IMR-90 (cell line): ENCODE measurements at regions not wholly inside any gene's neighbourhood (a gene's known extent, or its start where the extent isn't known, plus 50 kb on each side); places are given as distances from the start of the nearest gene placed in this dataset.
"Not testable (repeated sequence)": the region's sequence is repeated elsewhere in the genome, so short reads cannot be mapped to it uniquely, and the experiment has no call there.

Source experiments
- ATAC-seq: fragments of 200-7000 bp; cut with Tn5 transposase; 2 replicates; pipeline ENCODE4 v1.9.1; 2020; ENCODE audit warnings: low read depth, mild to moderate bottlenecking, moderate library complexity
- BruUV-seq: library from RNA; stranded (reverse); fragments of 400-500 nt; replicated peaks from 2 replicates; lab custom pipeline; 2021; lab: Mats Ljungman, UMichigan
- CTCF ChIA-PET: fragments of 300-600 bp; formaldehyde crosslinking; extraction: SDS; loops from one replicate; lab custom pipeline; 2021; ENCODE audit warnings: antibody characterized with exemption; lab: Yijun Ruan, JAX
- POLR2A ChIA-PET: fragments of 300-600 bp; sonication (Branson Sonifier 250); formaldehyde crosslinking; loops from one replicate; lab custom pipeline; 2022; ENCODE audit warnings: antibody characterized with exemption; ENCODE audit not compliant: unreplicated experiment; lab: Charles Lee
- DNase-seq: peaks from one replicate; pipeline ENCODE4 v3.0.0; 2013
- H2AFZ ChIP-seq: replicated peaks from 2 replicates; pipeline ENCODE3; 2013; ENCODE audit warnings: low read length, mild to moderate bottlenecking; ENCODE audit not compliant: poor library complexity
- H2AK5ac ChIP-seq: 2 replicates; pipeline ENCODE4 v1.6.1; 2013; ENCODE audit warnings: low read depth, low read length, inconsistent platforms
- H2AK9ac ChIP-seq: replicated peaks from 2 replicates; pipeline ENCODE3; 2013; ENCODE audit warnings: mild to moderate bottlenecking, low read depth, low read length, moderate library complexity; ENCODE audit not compliant: poor library complexity
- H2BK120ac ChIP-seq: 2 replicates; pipeline ENCODE4 v1.6.1; 2013; ENCODE audit warnings: low read depth, low read length, inconsistent platforms
- H2BK15ac ChIP-seq: 3 replicates; pipeline ENCODE4 v1.6.1; 2013; ENCODE audit warnings: low read depth, low read length, inconsistent platforms
- H2BK20ac ChIP-seq: 2 replicates; pipeline ENCODE4 v1.6.1; 2013; ENCODE audit warnings: low read depth, mild to moderate bottlenecking, inconsistent platforms, low read length, moderate library complexity
- H2BK5ac ChIP-seq: 2 replicates; pipeline ENCODE4 v1.6.1; 2013; ENCODE audit warnings: mild to moderate bottlenecking, low read depth, low read length, inconsistent platforms; ENCODE audit not compliant: poor library complexity, severe bottlenecking
- H3K14ac ChIP-seq: replicated peaks from 2 replicates; pipeline ENCODE4 v1.6.1; 2013; ENCODE audit warnings: low read depth, low read length, inconsistent platforms
- H3K18ac ChIP-seq: 2 replicates; pipeline ENCODE4 v1.6.1; 2013; ENCODE audit warnings: low read depth, low read length, control low read depth
- H3K23ac ChIP-seq: 2 replicates; pipeline ENCODE4 v1.6.1; 2013; ENCODE audit warnings: low read depth, low read length, inconsistent platforms
- H3K27ac ChIP-seq: 2 replicates; pipeline ENCODE4 v1.5.1; 2013; ENCODE audit warnings: mild to moderate bottlenecking, control low read depth, low read length; ENCODE audit not compliant: insufficient read depth
- H3K27me3 ChIP-seq: 2 replicates; pipeline ENCODE4 v1.6.1; 2013; ENCODE audit warnings: low read length; ENCODE audit not compliant: control insufficient read depth, insufficient read depth
- H3K36me3 ChIP-seq: 2 replicates; pipeline ENCODE4 v1.6.1; 2013; ENCODE audit warnings: low read length, mixed read lengths; ENCODE audit not compliant: control insufficient read depth, insufficient read depth
- H3K4ac ChIP-seq: 2 replicates; pipeline ENCODE4 v1.6.1; 2013; ENCODE audit warnings: low read depth, low read length, inconsistent platforms
- H3K4me1 ChIP-seq: 2 replicates; pipeline ENCODE4 v1.6.1; 2013; ENCODE audit warnings: low read length, mixed read lengths; ENCODE audit not compliant: control insufficient read depth, insufficient read depth
- H3K4me2 ChIP-seq: 2 replicates; pipeline ENCODE4 v1.6.1; 2013; ENCODE audit warnings: low read depth, mild to moderate bottlenecking, control low read depth, low read length, moderate library complexity
- H3K4me3 ChIP-seq: 2 replicates; pipeline ENCODE4 v1.5.1; 2013; ENCODE audit warnings: low read depth, mild to moderate bottlenecking, control low read depth, low read length, moderate library complexity; ENCODE audit not compliant: insufficient read depth
- H3K56ac ChIP-seq: 2 replicates; pipeline ENCODE4 v1.6.1; 2013; ENCODE audit warnings: low read length, inconsistent platforms; ENCODE audit not compliant: insufficient read depth; ENCODE audit errors: extremely low read depth
- H3K79me1 ChIP-seq, 2 experiments: 2 replicates each; pipeline ENCODE4 v1.6.1; 2013; ENCODE audit warnings: low read length in 2 of 2, inconsistent platforms in 1 of 2, low read depth in 1 of 2
- H3K9ac ChIP-seq: 2 replicates; pipeline ENCODE4 v1.6.1; 2013; ENCODE audit warnings: low read depth, low read length, control low read depth
- H3K9me1 ChIP-seq: 2 replicates; pipeline ENCODE4 v1.6.1; 2013; ENCODE audit warnings: low read length, inconsistent platforms; ENCODE audit not compliant: insufficient read depth
- H3K9me3 ChIP-seq: 2 replicates; pipeline ENCODE4 v1.6.1; 2013; ENCODE audit warnings: low read length; ENCODE audit not compliant: control insufficient read depth, insufficient read depth
- H4K20me1 ChIP-seq: 2 replicates; pipeline ENCODE4 v1.6.1; 2013; ENCODE audit warnings: low read length, inconsistent platforms; ENCODE audit not compliant: insufficient read depth
- H4K5ac ChIP-seq: 2 replicates; pipeline ENCODE4 v1.6.1; 2013; ENCODE audit warnings: mild to moderate bottlenecking, low read depth, low read length, control low read depth
- H4K8ac ChIP-seq, 2 experiments: 2 replicates each; pipeline ENCODE4 v1.6.1; 2013; ENCODE audit warnings: low read depth in 2 of 2, low read length in 2 of 2, control low read depth in 1 of 2, inconsistent platforms in 1 of 2
- H4K91ac ChIP-seq: 2 replicates; pipeline ENCODE4 v1.6.1; 2013; ENCODE audit warnings: low read depth, low read length, inconsistent platforms; ENCODE audit not compliant: insufficient read depth
- CEBPB ChIP-seq: IDR thresholded peaks from 2 replicates; pipeline ENCODE4 v1.6.1; 2012; ENCODE audit warnings: low read depth, low read length, improper control_type of control experiment
- WGBS, 2 experiments: methylation state at CpG; one replicate each; pipeline versions ENCODE4 v1.1.5 to v1.1.7; 2013; ENCODE audit warnings: missing lambda C conversion rate in 2 of 2; ENCODE audit not compliant: insufficient read length in 1 of 2; ENCODE audit errors: extremely low coverage in 2 of 2; 5-methylcytosine and 5-hydroxymethylcytosine counted together
- dilution Hi-C: fragments of 300-500 bp; cut with HindIII; formaldehyde crosslinking; loops from one replicate; pipeline ENCODE4 v1.14.3; 2018; ENCODE audit warnings: low sequenced_read_pairs; ENCODE audit not compliant: unreplicated experiment
- in situ Hi-C: fragments of 300-500 bp; cut with MboI; formaldehyde crosslinking; loops from 3 replicates; pipeline ENCODE4 v1.14.3; 2019; ENCODE audit warnings: low sequenced_read_pairs, inconsistent platforms, mixed read lengths
- intact Hi-C: fragments of 100-400 bp; cut with micrococcal nuclease; formaldehyde crosslinking; loops from 2 replicates; pipeline ENCODE4 v1.10.0; 2022

GRCh38 chr9:81811688-81812087 lies 116.5 kb upstream of the SPATA31D4 start:
- H3K56ac ChIP-seq, H3K4me3 ChIP-seq, ATAC-seq, H2BK5ac ChIP-seq, H2AFZ ChIP-seq, H2BK20ac ChIP-seq, H3K14ac ChIP-seq, H4K20me1 ChIP-seq, CTCF ChIA-PET, H3K36me3 ChIP-seq, BruUV-seq, H2BK120ac ChIP-seq, H3K27ac ChIP-seq, H3K9me1 ChIP-seq, H3K23ac ChIP-seq, H4K5ac ChIP-seq, H3K4ac ChIP-seq, H3K18ac ChIP-seq, H4K91ac ChIP-seq, H3K4me1 ChIP-seq, H4K8ac ChIP-seq, intact Hi-C loops, H3K27me3 ChIP-seq, in situ Hi-C loops, POLR2A ChIA-PET, DNase-seq, H2AK9ac ChIP-seq, H3K4me2 ChIP-seq, H3K79me1 ChIP-seq, dilution Hi-C loops, H3K9me3 ChIP-seq, H3K9ac ChIP-seq, H2AK5ac ChIP-seq, H2BK15ac ChIP-seq: not testable (repeated sequence)
- TF ChIP-seq CEBPB: 0 out of 2 replicates have a peak, but pooled peaks have one; percentile 11
- WGBS, 2 experiments: no CpG with 5 or more reads among the region's 3 CpGs
